Hepatocyte (in vitro differentiated cells): ENCODE measurements at regions not wholly inside any gene's neighbourhood (a gene's known extent, or its start where the extent isn't known, plus 50 kb on each side); places are given as distances from the start of the nearest gene placed in this dataset.

Source experiments
- DNase-seq: peaks from one replicate; pipeline ENCODE4 v3.0.0-alpha.2; 2016; ENCODE audit warnings: low spot score
- H2AFZ ChIP-seq: fragments of 200-600 bp; sonication (generic); 2 replicates; pipeline ENCODE4 v1.6.0; 2016; ENCODE audit warnings: antibody characterized with exemption, mild to moderate bottlenecking
- H3K27ac ChIP-seq: fragments of 200-600 bp; sonication (generic); 2 replicates; pipeline ENCODE4 v1.5.1; 2016; ENCODE audit warnings: mild to moderate bottlenecking
- H3K27me3 ChIP-seq: fragments of 200-600 bp; sonication (generic); 2 replicates; pipeline ENCODE4 v1.6.1; 2016
- H3K36me3 ChIP-seq: fragments of 200-600 bp; sonication (generic); replicated peaks from 2 replicates; pipeline ENCODE4 v1.5.1; 2016; ENCODE audit warnings: low read depth; ENCODE audit not compliant: insufficient read depth
- H3K4me1 ChIP-seq: fragments of 200-600 bp; sonication (generic); 2 replicates; pipeline ENCODE4 v1.5.1; 2016; ENCODE audit warnings: mild to moderate bottlenecking, moderate library complexity; ENCODE audit not compliant: insufficient read depth
- H3K4me2 ChIP-seq: fragments of 200-600 bp; sonication (generic); 2 replicates; pipeline ENCODE4 v1.6.0; 2016
- H3K4me3 ChIP-seq: fragments of 200-600 bp; sonication (generic); 2 replicates; pipeline ENCODE4 v1.5.1; 2016; ENCODE audit warnings: mild to moderate bottlenecking
- H3K79me2 ChIP-seq: fragments of 200-600 bp; sonication (generic); 2 replicates; pipeline ENCODE4 v1.6.0; 2017; ENCODE audit warnings: mild to moderate bottlenecking
- H3K9me2 ChIP-seq: fragments of 200-600 bp; sonication (generic); replicated peaks from 2 replicates; pipeline ENCODE4 v1.6.0; 2017; ENCODE audit warnings: mild to moderate bottlenecking; ENCODE audit not compliant: insufficient read depth
- H3K9me3 ChIP-seq: fragments of 200-600 bp; sonication (generic); 2 replicates; pipeline ENCODE4 v1.5.1; 2016; ENCODE audit warnings: low read depth, mild to moderate bottlenecking
- H4K20me1 ChIP-seq: fragments of 200-600 bp; sonication (generic); 2 replicates; pipeline ENCODE4 v1.6.0; 2016; ENCODE audit warnings: mild to moderate bottlenecking; ENCODE audit not compliant: insufficient read depth, poor library complexity, severe bottlenecking
- EZH2 ChIP-seq: fragments of 200-600 bp; sonication (generic); IDR thresholded peaks from 2 replicates; pipeline ENCODE4 v1.6.1; 2016; ENCODE audit warnings: antibody characterized with exemption, mild to moderate bottlenecking, borderline replicate concordance
- EZH2phosphoT487 ChIP-seq: fragments of 200-600 bp; sonication (generic); IDR thresholded peaks from one replicate; pipeline ENCODE4 v1.6.1; 2018; ENCODE audit warnings: antibody characterized with exemption, mild to moderate bottlenecking, low read depth, moderate library complexity; ENCODE audit not compliant: unreplicated experiment, severe bottlenecking
- WGBS: methylation state at CpG from one replicate; pipeline ENCODE4 v1.1.6; 2016; ENCODE audit warnings: low lambda C conversion rate; ENCODE audit errors: missing lambda C conversion rate; 5-methylcytosine and 5-hydroxymethylcytosine counted together
- TF ChIP-seq, protein P1 (sequence below): fragments of 200-600 bp; sonication (generic); IDR thresholded peaks from 2 replicates; pipeline ENCODE4 v1.5.1; 2016; ENCODE audit warnings: antibody characterized with exemption, mild to moderate bottlenecking; ENCODE audit not compliant: poor library complexity

- Histone ChIP-seq H3K36me3 (no peaks in the 10 kb centered on the region), H3K9me3 (no peaks in the 10 kb centered on the region), H3K79me2 (no peaks in the 10 kb centered on the region), H3K9me2 (no peaks in the 10 kb centered on the region), H3K27me3 (no peaks in the 10 kb centered on the region), H3K27ac (no peak overlapping the region), H4K20me1 (no peaks in the 10 kb centered on the region), H3K4me3 (no peak overlapping the region), H3K4me1 (no peaks in the 10 kb centered on the region), H3K4me2 (no peak overlapping the region), H2AFZ (no peak overlapping the region)
- TF ChIP-seq, protein P1, sequence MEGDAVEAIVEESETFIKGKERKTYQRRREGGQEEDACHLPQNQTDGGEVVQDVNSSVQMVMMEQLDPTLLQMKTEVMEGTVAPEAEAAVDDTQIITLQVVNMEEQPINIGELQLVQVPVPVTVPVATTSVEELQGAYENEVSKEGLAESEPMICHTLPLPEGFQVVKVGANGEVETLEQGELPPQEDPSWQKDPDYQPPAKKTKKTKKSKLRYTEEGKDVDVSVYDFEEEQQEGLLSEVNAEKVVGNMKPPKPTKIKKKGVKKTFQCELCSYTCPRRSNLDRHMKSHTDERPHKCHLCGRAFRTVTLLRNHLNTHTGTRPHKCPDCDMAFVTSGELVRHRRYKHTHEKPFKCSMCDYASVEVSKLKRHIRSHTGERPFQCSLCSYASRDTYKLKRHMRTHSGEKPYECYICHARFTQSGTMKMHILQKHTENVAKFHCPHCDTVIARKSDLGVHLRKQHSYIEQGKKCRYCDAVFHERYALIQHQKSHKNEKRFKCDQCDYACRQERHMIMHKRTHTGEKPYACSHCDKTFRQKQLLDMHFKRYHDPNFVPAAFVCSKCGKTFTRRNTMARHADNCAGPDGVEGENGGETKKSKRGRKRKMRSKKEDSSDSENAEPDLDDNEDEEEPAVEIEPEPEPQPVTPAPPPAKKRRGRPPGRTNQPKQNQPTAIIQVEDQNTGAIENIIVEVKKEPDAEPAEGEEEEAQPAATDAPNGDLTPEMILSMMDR, result no peak
- TF ChIP-seq EZH2 (no peak), EZH2phosphoT487 (no peak)
- no peak for DNase-seq
- 64% methylated on average over 7 of the region's 7 CpGs for WGBS
Observed at GRCh38 chr15:69513986-69514385, 61.4 kb downstream of the RPLP1 start.

- Histone ChIP-seq H3K36me3 (no peaks in the 10 kb centered on the region), H4K20me1 (no peaks in the 10 kb centered on the region), H3K4me1 (no peaks in the 10 kb centered on the region), H3K4me3 (no peak overlapping the region), H3K9me2 (no peaks in the 10 kb centered on the region), H3K4me2 (no peak overlapping the region), H3K27me3 (peaks cover 11% of the 10 kb centered on the region), H3K79me2 (no peaks in the 10 kb centered on the region), H3K27ac (no peak overlapping the region), H2AFZ (no peak overlapping the region), H3K9me3 (no peaks in the 10 kb centered on the region)
- TF ChIP-seq EZH2 (no peak), EZH2phosphoT487 (no peak)
- TF ChIP-seq, protein P1, result no peak
- WGBS, result 97% methylated on average over 4 of the region's 4 CpGs
- DNase-seq, result no peak
Observed at GRCh38 chr15:69515508-69515907, 62.9 kb downstream of the RPLP1 start.

DNA sequence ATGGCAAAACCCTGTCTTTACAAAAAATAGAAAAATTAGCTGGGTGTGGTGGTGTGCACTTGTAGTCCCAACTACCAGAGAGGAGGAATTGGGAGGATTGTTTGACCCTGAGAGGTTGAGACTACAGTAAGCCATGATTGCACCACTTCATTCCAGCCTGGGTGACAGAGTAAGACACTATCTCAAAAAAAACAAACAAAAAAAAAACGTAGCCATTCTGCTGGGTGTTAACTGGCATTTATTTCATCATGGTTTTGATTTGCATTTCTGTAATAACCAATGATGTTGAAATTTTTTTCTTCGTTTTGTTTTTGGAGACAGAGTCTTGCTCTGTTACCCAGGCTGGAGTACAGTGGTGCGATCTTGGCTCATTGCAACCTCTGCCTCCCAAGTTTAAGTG is 63.3 kb downstream of the RPLP1 start:
- TF ChIP-seq EZH2phosphoT487 (no peak), EZH2 (no peak)
- TF ChIP-seq, protein P1, result no peak

DNA sequence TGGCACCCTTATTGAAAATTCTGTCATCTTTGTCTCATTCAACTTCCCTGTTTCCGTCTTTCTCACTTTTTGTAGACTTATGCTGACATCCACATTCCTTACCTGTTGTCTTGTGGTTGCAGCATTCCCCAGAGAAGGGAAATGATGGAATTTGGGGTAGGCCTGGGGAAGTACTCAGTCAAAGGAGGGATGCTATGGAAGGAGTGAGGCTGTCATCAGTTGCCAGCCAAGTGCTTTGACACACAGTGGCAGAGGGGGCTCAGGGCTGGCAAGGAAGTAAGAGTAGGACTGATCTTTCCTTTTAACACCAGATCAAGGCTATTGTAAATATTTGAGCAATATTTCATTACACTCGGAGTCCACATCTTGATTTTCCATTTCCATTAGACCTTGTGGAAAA is 64.4 kb downstream of the RPLP1 start:
- no peak overlapping the region for H3K27ac ChIP-seq
- no peaks in the 10 kb centered on the region for H3K4me1 ChIP-seq
- no peaks in the 10 kb centered on the region for H3K9me3 ChIP-seq
- no peak for DNase-seq
- TF ChIP-seq EZH2, result no peak
- TF ChIP-seq, protein P1, result no peak
- TF ChIP-seq EZH2phosphoT487, result no peak
- H3K4me2 ChIP-seq, result no peak overlapping the region
- H3K9me2 ChIP-seq, result no peaks in the 10 kb centered on the region
- H3K36me3 ChIP-seq, result no peaks in the 10 kb centered on the region
- no peak overlapping the region for H3K4me3 ChIP-seq
- H3K79me2 ChIP-seq, result no peaks in the 10 kb centered on the region
- no peaks in the 10 kb centered on the region for H4K20me1 ChIP-seq
- whole genome bisulfite sequencing, result 89% methylated on average over 2 of the region's 2 CpGs
- no peak overlapping the region for H2AFZ ChIP-seq
- peaks cover 18% of the 10 kb centered on the region for H3K27me3 ChIP-seq

More for the DNA sequence above, 63.3 kb downstream of the RPLP1 start:
- Histone ChIP-seq H3K4me2 (no peak overlapping the region), H3K27me3 (peaks cover 15% of the 10 kb centered on the region), H2AFZ (no peak overlapping the region), H3K4me1 (no peaks in the 10 kb centered on the region), H3K9me3 (no peaks in the 10 kb centered on the region), H3K9me2 (no peaks in the 10 kb centered on the region), H3K4me3 (no peak overlapping the region), H3K79me2 (no peaks in the 10 kb centered on the region), H3K27ac (no peak overlapping the region), H4K20me1 (no peaks in the 10 kb centered on the region), H3K36me3 (no peaks in the 10 kb centered on the region)
- 77% methylated on average over 3 of the region's 3 CpGs for WGBS
- no peak for DNase-seq
